IMR-90 (cell line): ENCODE measurements at regions not wholly inside any gene's neighbourhood (a gene's known extent, or its start where the extent isn't known, plus 50 kb on each side); places are given as distances from the start of the nearest gene placed in this dataset.

Experiments
- BHLHE40 ChIP-seq: fragments of 150-350 bp; IDR thresholded peaks from 2 replicates; pipeline ENCODE4 v1.6.1; 2016; ENCODE audit warnings: mild to moderate bottlenecking, low read depth, low read length
- CEBPB ChIP-seq: IDR thresholded peaks from 2 replicates; pipeline ENCODE4 v1.6.1; 2012; ENCODE audit warnings: low read depth, low read length, improper control_type of control experiment
- FOS ChIP-seq: fragments of 150-350 bp; IDR thresholded peaks from 2 replicates; pipeline ENCODE4 v1.6.1; 2016; ENCODE audit warnings: low read depth, low read length
- MAZ ChIP-seq: IDR thresholded peaks from 2 replicates; pipeline ENCODE4 v1.6.1; 2012; ENCODE audit warnings: low read depth, mild to moderate bottlenecking, low read length, improper control_type of control experiment, moderate library complexity, borderline replicate concordance
- MXI1 ChIP-seq: IDR thresholded peaks from 2 replicates; pipeline ENCODE4 v1.6.1; 2012; ENCODE audit warnings: low read depth, mild to moderate bottlenecking, low read length, moderate library complexity, borderline replicate concordance
- POLR2A ChIP-seq: IDR thresholded peaks from 2 replicates; pipeline ENCODE4 v1.6.1; 2012; ENCODE audit warnings: mild to moderate bottlenecking, low read depth, low read length
- RAD21 ChIP-seq: IDR thresholded peaks from 2 replicates; pipeline ENCODE4 v1.6.1; 2012; ENCODE audit warnings: low read length, improper control_type of control experiment
- RCOR1 ChIP-seq: IDR thresholded peaks from 2 replicates; pipeline ENCODE4 v1.6.1; 2012; ENCODE audit warnings: mild to moderate bottlenecking, low read length, improper control_type of control experiment; ENCODE audit not compliant: insufficient replicate concordance
- TF ChIP-seq, protein P1 (sequence below): conservative IDR thresholded peaks from 2 replicates; pipeline ENCODE4 v1.5.1; 2012; ENCODE audit warnings: mild to moderate bottlenecking, low read depth, low read length, improper control_type of control experiment
- TF ChIP-seq, protein P2 (sequence below): fragments of 150-350 bp; IDR thresholded peaks from 2 replicates; pipeline ENCODE4 v1.6.1; 2017; ENCODE audit warnings: mild to moderate bottlenecking, antibody characterized with exemption, low read length, low read depth

DNA sequence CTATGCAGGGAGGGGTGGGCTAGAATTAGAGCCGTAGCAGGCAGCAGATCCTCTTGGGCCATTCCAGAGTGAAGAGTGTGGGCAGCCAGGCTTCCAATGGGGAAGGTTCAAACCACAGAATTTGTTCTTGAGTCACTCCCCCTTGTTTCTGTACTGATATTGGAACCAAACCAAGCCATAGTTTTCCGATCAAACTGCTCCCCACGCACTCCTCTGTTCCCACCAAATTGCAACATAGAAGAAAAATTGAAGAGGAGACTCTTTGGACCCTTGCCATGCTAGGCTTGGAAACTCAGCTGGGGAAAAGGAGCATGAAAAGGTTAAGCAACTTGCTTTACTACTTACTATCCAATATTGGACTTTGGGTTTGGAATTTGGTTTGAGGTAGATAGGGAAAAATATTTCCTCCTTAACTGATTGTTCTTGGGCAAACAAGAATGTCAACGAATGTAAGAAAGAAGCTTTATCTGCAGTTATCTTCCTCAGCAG, 165.8 kb upstream of the NR3C1 start:
- no peak for TF ChIP-seq POLR2A
- peak; percentile 51 for TF ChIP-seq CEBPB
- TF ChIP-seq, protein P1, sequence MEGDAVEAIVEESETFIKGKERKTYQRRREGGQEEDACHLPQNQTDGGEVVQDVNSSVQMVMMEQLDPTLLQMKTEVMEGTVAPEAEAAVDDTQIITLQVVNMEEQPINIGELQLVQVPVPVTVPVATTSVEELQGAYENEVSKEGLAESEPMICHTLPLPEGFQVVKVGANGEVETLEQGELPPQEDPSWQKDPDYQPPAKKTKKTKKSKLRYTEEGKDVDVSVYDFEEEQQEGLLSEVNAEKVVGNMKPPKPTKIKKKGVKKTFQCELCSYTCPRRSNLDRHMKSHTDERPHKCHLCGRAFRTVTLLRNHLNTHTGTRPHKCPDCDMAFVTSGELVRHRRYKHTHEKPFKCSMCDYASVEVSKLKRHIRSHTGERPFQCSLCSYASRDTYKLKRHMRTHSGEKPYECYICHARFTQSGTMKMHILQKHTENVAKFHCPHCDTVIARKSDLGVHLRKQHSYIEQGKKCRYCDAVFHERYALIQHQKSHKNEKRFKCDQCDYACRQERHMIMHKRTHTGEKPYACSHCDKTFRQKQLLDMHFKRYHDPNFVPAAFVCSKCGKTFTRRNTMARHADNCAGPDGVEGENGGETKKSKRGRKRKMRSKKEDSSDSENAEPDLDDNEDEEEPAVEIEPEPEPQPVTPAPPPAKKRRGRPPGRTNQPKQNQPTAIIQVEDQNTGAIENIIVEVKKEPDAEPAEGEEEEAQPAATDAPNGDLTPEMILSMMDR: no peak
- no peak for TF ChIP-seq MXI1
- no peak for TF ChIP-seq RAD21
- no peak for TF ChIP-seq MAZ
- TF ChIP-seq BHLHE40: no peak
- TF ChIP-seq FOS: no peak
- no peak for TF ChIP-seq RCOR1
- TF ChIP-seq, protein P2, sequence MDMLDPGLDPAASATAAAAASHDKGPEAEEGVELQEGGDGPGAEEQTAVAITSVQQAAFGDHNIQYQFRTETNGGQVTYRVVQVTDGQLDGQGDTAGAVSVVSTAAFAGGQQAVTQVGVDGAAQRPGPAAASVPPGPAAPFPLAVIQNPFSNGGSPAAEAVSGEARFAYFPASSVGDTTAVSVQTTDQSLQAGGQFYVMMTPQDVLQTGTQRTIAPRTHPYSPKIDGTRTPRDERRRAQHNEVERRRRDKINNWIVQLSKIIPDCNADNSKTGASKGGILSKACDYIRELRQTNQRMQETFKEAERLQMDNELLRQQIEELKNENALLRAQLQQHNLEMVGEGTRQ: no peak
